ENCODE measurements at regions not wholly inside any gene's neighbourhood (a gene's known extent, or its start where the extent isn't known, plus 50 kb on each side); places are given as distances from the start of the nearest gene placed in this dataset.
"Not testable (repeated sequence)": the region's sequence is repeated elsewhere in the genome, so short reads cannot be mapped to it uniquely, and the experiment has no call there.

GRCh38 chr18:57953883-57954282, 90.1 kb upstream of the NEDD4L start:
- no peak for DNase-seq

GRCh38 chr18:57951999-57952774, 91.8 kb upstream of the NEDD4L start:
- no peak for DNase-seq

- DNase-seq, result no peak
These were observed 92.8 kb upstream of the NEDD4L start for GRCh38 chr18:57951117-57951796.

- DNase-seq, result no peak
These were observed 93.5 kb upstream of the NEDD4L start for GRCh38 chr18:57950542-57950941.

GRCh38 chr18:57949335-57949734, 94.7 kb upstream of the NEDD4L start:
- not testable (repeated sequence) for DNase-seq

GRCh38 chr18:57947117-57947516, 96.9 kb upstream of the NEDD4L start:
- no peak for DNase-seq

- no peak for DNase-seq
These were observed 100.3 kb upstream of the NEDD4L start for GRCh38 chr18:57943723-57944122.

- DNase-seq, result no peak
These were observed 101.5 kb upstream of the NEDD4L start for GRCh38 chr18:57942493-57942892.

GRCh38 chr18:57941841-57942489, 102.1 kb upstream of the NEDD4L start:
- no peak for DNase-seq

- no peak for DNase-seq
These were observed 103.8 kb upstream of the NEDD4L start for GRCh38 chr18:57940166-57940660.

GRCh38 chr18:57934375-57934774, 109.7 kb upstream of the NEDD4L start:
- DNase-seq, result not testable (repeated sequence)

GRCh38 chr18:57931038-57931437, 113.0 kb upstream of the NEDD4L start:
- DNase-seq, result no peak

GRCh38 chr18:57930476-57930875, 113.5 kb upstream of the NEDD4L start:
- DNase-seq, result no peak

GRCh38 chr18:57929922-57930321, 114.1 kb upstream of the NEDD4L start:
- DNase-seq, result no peak

- DNase-seq, result no peak
These were observed 115.6 kb upstream of the NEDD4L start for GRCh38 chr18:57928466-57928865.

- no peak for DNase-seq
These were observed 116.5 kb upstream of the NEDD4L start for GRCh38 chr18:57927511-57927910.

- no peak for DNase-seq
These were observed 118.3 kb upstream of the NEDD4L start for GRCh38 chr18:57925706-57926105.

GRCh38 chr18:57923611-57924010, 120.4 kb upstream of the NEDD4L start:
- no peak for DNase-seq

- no peak for DNase-seq
These were observed 119.8 kb upstream of the ATP8B1 start for GRCh38 chr18:57922885-57923284.

- no peak for DNase-seq
These were observed 118.6 kb upstream of the ATP8B1 start for GRCh38 chr18:57921708-57922107.

GRCh38 chr18:57920036-57920435, 116.9 kb upstream of the ATP8B1 start:
- no peak for DNase-seq

- DNase-seq, result no peak
These were observed 115.5 kb upstream of the ATP8B1 start for GRCh38 chr18:57918601-57919000.

- no peak for DNase-seq
These were observed 113.6 kb upstream of the ATP8B1 start for GRCh38 chr18:57916684-57917083.

Data from hindlimb muscle (tissue), 1 donor.